ENCODE measurements at regions not wholly inside any gene's neighbourhood (a gene's known extent, or its start where the extent isn't known, plus 50 kb on each side); places are given as distances from the start of the nearest gene placed in this dataset.

GRCh38 chr6:19037607-19038006, 650.5 kb downstream of the RNF144B start:
- no peak for DNase-seq

- no peak for DNase-seq
Measured at GRCh38 chr6:19039287-19039686, 652.1 kb downstream of the RNF144B start.

GRCh38 chr6:19041906-19042305, 654.8 kb downstream of the RNF144B start:
- no peak for DNase-seq

- no peak for DNase-seq
Measured at GRCh38 chr6:19042420-19042819, 655.3 kb downstream of the RNF144B start.

- DNase-seq: no peak
Measured at GRCh38 chr6:19050765-19051164, 663.6 kb downstream of the RNF144B start.

GRCh38 chr6:19052219-19052618, 665.1 kb downstream of the RNF144B start:
- DNase-seq: no peak

- no peak for DNase-seq
Measured at GRCh38 chr6:19059102-19059501, 672.0 kb downstream of the RNF144B start.

GRCh38 chr6:19067165-19067564, 680.0 kb downstream of the RNF144B start:
- no peak for DNase-seq

- peak; percentile 55 for DNase-seq
Measured at GRCh38 chr6:19070520-19070919, 683.4 kb downstream of the RNF144B start.

- DNase-seq: no peak
Measured at GRCh38 chr6:19083801-19084200, 696.7 kb downstream of the RNF144B start.

GRCh38 chr6:19086480-19086879, 699.3 kb downstream of the RNF144B start:
- DNase-seq: no peak

GRCh38 chr6:19087296-19087695, 700.1 kb downstream of the RNF144B start:
- DNase-seq: no peak

GRCh38 chr6:19087897-19088296, 700.7 kb downstream of the RNF144B start:
- no peak for DNase-seq

GRCh38 chr6:19100752-19101151, 713.6 kb downstream of the RNF144B start:
- DNase-seq: no peak

GRCh38 chr6:19102936-19103335, 715.8 kb downstream of the RNF144B start:
- DNase-seq: peak; percentile 4

GRCh38 chr6:19107468-19107867, 720.3 kb downstream of the RNF144B start:
- DNase-seq: no peak

- no peak for DNase-seq
Measured at GRCh38 chr6:19121521-19121920, 715.6 kb upstream of the ID4 start.

GRCh38 chr6:19127081-19127480, 710.1 kb upstream of the ID4 start:
- DNase-seq: no peak

GRCh38 chr6:19128701-19129100, 708.5 kb upstream of the ID4 start:
- no peak for DNase-seq

GRCh38 chr6:19135706-19136105, 701.5 kb upstream of the ID4 start:
- DNase-seq: no peak

GRCh38 chr6:19137505-19137904, 699.7 kb upstream of the ID4 start:
- no peak for DNase-seq

GRCh38 chr6:19142275-19142674, 694.9 kb upstream of the ID4 start:
- no peak for DNase-seq

GRCh38 chr6:19150307-19150706, 686.9 kb upstream of the ID4 start:
- no peak for DNase-seq

GRCh38 chr6:19153270-19153980, 683.7 kb upstream of the ID4 start:
- peak; percentile 41 for DNase-seq

- no peak for DNase-seq
Measured at GRCh38 chr6:19153981-19154295, 683.2 kb upstream of the ID4 start.

All from muscle of arm (tissue), 1 donor.